Esophagus squamous epithelium (tissue), 5 donors: ENCODE measurements at regions not wholly inside any gene's neighbourhood (a gene's known extent, or its start where the extent isn't known, plus 50 kb on each side); places are given as distances from the start of the nearest gene placed in this dataset.

Source experiments
- DNase-seq: peaks from one replicate; lab custom pipeline; 2025; lab: John Stamatoyannopoulos, UW
- H3K27ac ChIP-seq, 4 donors: fragments of 200-600 bp; sonication (generic); one replicate each; pipeline ENCODE4 v1.5.1; 2016 to 2019; ENCODE audit warnings: mild to moderate bottlenecking in 1 of 4
- H3K27me3 ChIP-seq, 4 donors: fragments of 200-600 bp; sonication (generic); 1 replicate in 3 of 4; 2 replicates in 1 of 4; pipeline versions ENCODE4 v1.5.1 to v1.6.0; 2017 to 2021; ENCODE audit warnings: antibody characterized with exemption in 1 of 4
- H3K36me3 ChIP-seq, 3 donors: fragments of 200-600 bp; sonication (generic); one replicate each; pipeline ENCODE4 v1.5.1; 2016 to 2019
- H3K4me1 ChIP-seq, 3 donors: fragments of 200-600 bp; sonication (generic); one replicate each; pipeline ENCODE4 v1.5.1; 2017 to 2019
- H3K4me3 ChIP-seq, 4 donors: fragments of 200-600 bp; sonication (generic); 1 replicate in 3 of 4; 2 replicates in 1 of 4; pipeline ENCODE4 v1.5.1; 2016 to 2019; ENCODE audit warnings: mild to moderate bottlenecking in 2 of 4, moderate library complexity in 1 of 4
- H3K9me3 ChIP-seq, 3 donors: fragments of 200-600 bp; sonication (generic); one replicate each; pipeline ENCODE4 v1.5.1; 2016 to 2019
- CTCF ChIP-seq, 6 experiments: fragments of 450-650 bp in 4 of 6; fragments of 200-600 bp in 2 of 6; sonication (generic) in 2 of 6; IDR thresholded peaks; one replicate each; pipeline ENCODE4 v1.5.1; 2016 to 2019; ENCODE audit warnings: antibody characterized with exemption in 6 of 6, mild to moderate bottlenecking in 4 of 6, moderate library complexity in 4 of 6
- POLR2A ChIP-seq, 4 donors: fragments of 450-650 bp; IDR thresholded peaks; one replicate each; pipeline ENCODE4 v1.6.1; 2017; ENCODE audit warnings: antibody characterized with exemption in 4 of 4, mild to moderate bottlenecking in 4 of 4, moderate library complexity in 3 of 4
- WGBS, 2 donors: methylation state at CpG; one replicate each; pipeline ENCODE4 v1.1.5; 2018; 5-methylcytosine and 5-hydroxymethylcytosine counted together
- intact Hi-C: fragments of 100-400 bp; cut with DNase I; formaldehyde crosslinking; loops from one replicate; pipeline ENCODE4 v1.15.0; 2022
- donor health status: DM: yes; HTN: yes; CAD: no.

- intact Hi-C loops: no loop called here
- 58 to 62% methylated on average over 2 of the region's 2 CpGs for WGBS, 2 donors
- Histone ChIP-seq H3K9me3 (no peaks in the 10 kb centered on the region), H3K27me3 (no peaks in the 10 kb centered on the region), H3K4me1 (peaks cover 0 to 11% (median 0%) of the 10 kb centered on the region in 3 donors), H3K36me3 (no peaks in the 10 kb centered on the region), H3K4me3 (no peak overlapping the region), H3K27ac (no peak overlapping the region)
- TF ChIP-seq POLR2A (IDR thresholded peaks at IDR 0.05) (no peak), CTCF (IDR thresholded peaks at IDR 0.05) (no peak)
- no peak for DNase-seq
Measured at GRCh38 chr3:59310736-59311135, 260.9 kb upstream of the CFAP20DC start.

DNA sequence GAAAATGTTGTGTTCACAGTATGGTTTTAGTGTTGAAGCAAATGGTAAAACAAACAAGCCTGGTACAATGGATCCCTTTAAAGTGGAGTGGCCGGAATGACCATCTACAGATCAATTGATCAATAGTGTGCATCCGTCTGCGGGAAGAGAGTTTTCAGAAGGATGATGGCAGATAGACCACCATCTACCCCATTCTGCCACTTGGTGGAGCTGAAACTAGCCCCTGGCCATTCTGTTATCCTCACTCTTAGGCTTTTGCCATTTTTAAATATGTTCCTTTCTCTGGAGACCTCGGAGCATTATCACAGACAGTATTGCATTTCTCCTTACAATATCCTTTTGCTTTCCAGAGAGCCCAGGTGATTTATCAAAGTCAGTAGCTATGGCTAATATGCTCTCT lies 258.9 kb upstream of the CFAP20DC start:
- intact Hi-C loops: no loop called here
- H3K9me3 ChIP-seq: no peaks in the 10 kb centered on the region
- H3K4me3 ChIP-seq: no peak overlapping the region
- no peak for TF ChIP-seq CTCF (IDR thresholded peaks at IDR 0.05)
- no peak for TF ChIP-seq POLR2A (IDR thresholded peaks at IDR 0.05)
- no peak for DNase-seq
- peaks cover 0 to 11% (median 0%) of the 10 kb centered on the region in 3 donors for H3K4me1 ChIP-seq
- no peaks in the 10 kb centered on the region for H3K27me3 ChIP-seq
- no peaks in the 10 kb centered on the region for H3K36me3 ChIP-seq
- 78 to 83% methylated on average over 4 of the region's 4 CpGs for WGBS, 2 donors
- no peak overlapping the region for H3K27ac ChIP-seq

DNA sequence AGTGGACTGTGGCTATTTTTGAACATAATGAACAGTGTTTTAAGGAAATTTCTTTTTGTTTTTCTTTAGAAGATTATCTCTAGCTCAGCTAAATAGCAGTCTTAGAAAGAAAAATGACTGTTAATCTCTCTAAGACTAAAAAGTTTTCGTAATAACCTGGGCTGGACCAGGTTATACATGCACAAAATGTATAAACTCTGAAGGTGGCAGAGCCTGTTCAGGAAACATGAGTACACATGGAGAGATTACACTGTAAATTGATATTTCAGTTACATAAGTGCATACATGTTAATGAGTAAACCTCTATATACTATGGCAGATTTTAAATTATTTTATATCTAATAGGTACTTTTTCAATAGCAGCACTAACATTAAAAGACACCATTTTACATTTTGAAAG lies 258.2 kb upstream of the CFAP20DC start:
- TF ChIP-seq POLR2A (IDR thresholded peaks at IDR 0.05): no peak
- no peak for TF ChIP-seq CTCF (IDR thresholded peaks at IDR 0.05)
- no peak overlapping the region for H3K4me3 ChIP-seq

DNA sequence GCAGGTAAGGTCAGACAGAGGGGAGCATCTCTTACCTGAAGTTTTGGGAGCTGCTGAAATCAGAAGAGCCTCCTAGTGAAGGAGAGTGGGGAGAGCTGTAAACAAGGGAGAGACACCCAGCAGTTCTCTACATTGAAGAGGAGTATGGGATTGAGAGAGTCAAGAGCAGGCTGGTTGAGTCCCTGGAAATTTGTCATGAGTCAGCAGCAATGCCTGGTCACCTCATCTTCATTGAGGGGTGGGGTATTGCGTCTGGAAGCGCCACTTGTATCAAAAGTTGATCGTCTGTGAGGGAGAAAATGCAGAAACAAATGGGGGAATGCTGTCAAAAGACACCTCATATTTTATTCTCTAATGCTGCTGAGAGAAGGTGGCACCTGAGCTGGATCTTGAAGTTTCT lies 256.6 kb upstream of the CFAP20DC start:
- Histone ChIP-seq H3K27ac (no peak overlapping the region), H3K4me3 (no peak overlapping the region), H3K27me3 (no peaks in the 10 kb centered on the region), H3K4me1 (peaks cover 0 to 11% (median 0%) of the 10 kb centered on the region in 3 donors), H3K36me3 (no peaks in the 10 kb centered on the region), H3K9me3 (no peaks in the 10 kb centered on the region)
- DNase-seq: no peak
- intact Hi-C loops: no loop called here
- TF ChIP-seq POLR2A (IDR thresholded peaks at IDR 0.05) (no peak), CTCF (IDR thresholded peaks at IDR 0.05) (no peak)
- WGBS, 2 donors: 90 to 96% methylated on average over 3 of the region's 3 CpGs

More for the DNA sequence above, 258.2 kb upstream of the CFAP20DC start:
- no peaks in the 10 kb centered on the region for H3K9me3 ChIP-seq
- intact Hi-C loops: no loop called here
- 44 to 48% methylated on average over 1 of the region's 1 CpG for WGBS, 2 donors
- H3K36me3 ChIP-seq: no peaks in the 10 kb centered on the region
- H3K4me1 ChIP-seq: peaks cover 0 to 11% (median 0%) of the 10 kb centered on the region in 3 donors
- no peak overlapping the region for H3K27ac ChIP-seq
- DNase-seq: no peak
- no peaks in the 10 kb centered on the region for H3K27me3 ChIP-seq

DNA sequence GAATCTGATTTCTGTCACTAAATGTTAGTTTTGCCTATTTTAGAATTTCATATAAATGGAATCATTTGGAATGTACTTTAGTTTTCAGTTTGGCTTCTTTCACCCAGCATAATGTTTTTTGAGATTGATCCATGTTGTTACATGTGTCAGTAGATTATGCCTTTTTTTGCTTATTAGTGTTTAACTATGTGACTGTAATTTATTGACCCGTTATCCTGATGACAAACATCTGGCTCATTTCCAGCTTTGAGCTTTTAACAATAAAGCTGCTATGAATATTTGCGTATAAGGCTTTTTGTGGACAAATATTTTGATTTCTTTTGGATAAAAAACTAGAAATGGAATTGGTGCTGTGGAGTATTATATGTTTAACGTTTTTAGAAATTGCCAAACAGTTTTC lies 254.5 kb upstream of the CFAP20DC start:
- Histone ChIP-seq H3K4me1 (peaks cover 0 to 11% (median 0%) of the 10 kb centered on the region in 3 donors), H3K27ac (no peak overlapping the region), H3K36me3 (no peaks in the 10 kb centered on the region), H3K27me3 (no peaks in the 10 kb centered on the region), H3K4me3 (no peak overlapping the region), H3K9me3 (no peaks in the 10 kb centered on the region)
- no peak for TF ChIP-seq CTCF (IDR thresholded peaks at IDR 0.05)
- TF ChIP-seq POLR2A (IDR thresholded peaks at IDR 0.05): no peak
- DNase-seq: no peak
- WGBS, 2 donors: 59 to 69% methylated on average over 3 of the region's 3 CpGs
- intact Hi-C loops: no loop called here
